ENCODE measurements at regions not wholly inside any gene's neighbourhood (a gene's known extent, or its start where the extent isn't known, plus 50 kb on each side); places are given as distances from the start of the nearest gene placed in this dataset.

DNA sequence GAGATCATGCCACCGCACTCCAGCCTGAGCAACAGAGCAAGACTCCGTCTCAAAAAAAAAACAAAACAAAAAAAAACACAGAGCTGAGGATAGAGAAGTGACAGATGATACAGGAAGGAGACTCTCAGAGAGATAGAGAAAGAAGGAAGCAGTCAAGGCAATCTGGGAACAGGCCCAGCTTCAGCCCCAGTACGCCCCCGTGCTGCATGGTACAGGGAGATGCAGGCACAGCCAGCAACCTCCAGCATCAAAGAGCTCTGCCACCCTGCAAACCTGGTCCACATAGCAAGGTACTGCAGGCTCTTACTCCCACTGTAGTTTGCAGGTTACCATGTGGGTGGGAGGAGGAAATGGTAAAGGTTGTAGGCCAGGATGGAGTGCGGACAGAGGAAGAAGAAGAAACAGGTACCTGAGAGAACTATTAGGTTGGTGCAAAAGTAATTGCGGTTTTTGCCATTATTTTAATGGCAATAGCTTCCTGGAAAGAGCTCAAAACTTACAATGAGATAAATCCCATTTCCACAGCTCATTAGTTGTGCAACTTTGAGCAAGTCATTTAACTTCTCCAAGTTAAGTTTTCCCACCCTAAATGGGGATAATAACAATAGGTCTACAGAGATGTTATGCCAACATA is 253.0 kb downstream of the ARRDC4 start:
- Histone ChIP-seq H3K27me3 (no peaks in the 10 kb centered on the region), H3K27ac (no peak overlapping the region), H3K36me3 (no peaks in the 10 kb centered on the region), H3K4me3 (no peak overlapping the region), H3K9me3 (no peaks in the 10 kb centered on the region), H3K4me1 (no peaks in the 10 kb centered on the region)
- no peak for DNase-seq
- no peak for TF ChIP-seq POLR2A (IDR thresholded peaks at IDR 0.05)
- TF ChIP-seq POLR2AphosphoS5 (IDR thresholded peaks at IDR 0.05) = no peak
- TF ChIP-seq, protein P1, sequence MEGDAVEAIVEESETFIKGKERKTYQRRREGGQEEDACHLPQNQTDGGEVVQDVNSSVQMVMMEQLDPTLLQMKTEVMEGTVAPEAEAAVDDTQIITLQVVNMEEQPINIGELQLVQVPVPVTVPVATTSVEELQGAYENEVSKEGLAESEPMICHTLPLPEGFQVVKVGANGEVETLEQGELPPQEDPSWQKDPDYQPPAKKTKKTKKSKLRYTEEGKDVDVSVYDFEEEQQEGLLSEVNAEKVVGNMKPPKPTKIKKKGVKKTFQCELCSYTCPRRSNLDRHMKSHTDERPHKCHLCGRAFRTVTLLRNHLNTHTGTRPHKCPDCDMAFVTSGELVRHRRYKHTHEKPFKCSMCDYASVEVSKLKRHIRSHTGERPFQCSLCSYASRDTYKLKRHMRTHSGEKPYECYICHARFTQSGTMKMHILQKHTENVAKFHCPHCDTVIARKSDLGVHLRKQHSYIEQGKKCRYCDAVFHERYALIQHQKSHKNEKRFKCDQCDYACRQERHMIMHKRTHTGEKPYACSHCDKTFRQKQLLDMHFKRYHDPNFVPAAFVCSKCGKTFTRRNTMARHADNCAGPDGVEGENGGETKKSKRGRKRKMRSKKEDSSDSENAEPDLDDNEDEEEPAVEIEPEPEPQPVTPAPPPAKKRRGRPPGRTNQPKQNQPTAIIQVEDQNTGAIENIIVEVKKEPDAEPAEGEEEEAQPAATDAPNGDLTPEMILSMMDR (IDR thresholded peaks at IDR 0.05) = no peak
- no peak for TF ChIP-seq EP300 (IDR thresholded peaks at IDR 0.05)
- intact Hi-C loops (cut with DNase I) = no loop called here
- 86 to 87% methylated on average over 6 of the region's 6 CpGs for WGBS, 2 donors

DNA sequence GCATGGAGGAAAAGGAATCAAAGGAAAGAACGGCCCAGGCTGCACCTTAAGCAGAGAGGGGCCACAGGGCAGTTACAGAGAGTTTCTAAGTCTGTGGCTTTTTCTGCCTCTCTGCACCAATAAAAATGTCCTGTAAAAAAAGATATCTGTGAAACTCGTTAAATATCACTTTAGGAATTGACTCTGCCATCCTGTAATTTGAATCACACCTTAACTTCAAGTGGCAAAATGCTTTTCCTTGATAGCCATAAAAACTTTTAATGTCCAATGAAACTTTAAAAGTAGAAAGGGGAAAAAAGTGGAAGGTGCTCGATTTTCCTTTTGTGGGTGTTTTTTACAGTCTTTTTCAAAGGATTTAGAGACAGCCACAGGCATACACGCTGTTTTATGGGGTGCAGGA is 255.7 kb downstream of the ARRDC4 start:
- Histone ChIP-seq H3K9me3 (no peaks in the 10 kb centered on the region), H3K27me3 (no peaks in the 10 kb centered on the region), H3K36me3 (no peaks in the 10 kb centered on the region), H3K4me1 (no peaks in the 10 kb centered on the region), H3K4me3 (no peak overlapping the region), H3K27ac (no peak overlapping the region)
- TF ChIP-seq EP300 (IDR thresholded peaks at IDR 0.05) = no peak
- TF ChIP-seq, protein P1 (IDR thresholded peaks at IDR 0.05) = no peak
- no peak for TF ChIP-seq POLR2A (IDR thresholded peaks at IDR 0.05)
- no peak for TF ChIP-seq POLR2AphosphoS5 (IDR thresholded peaks at IDR 0.05)
- 18 to 42% methylated on average over 4 of the region's 4 CpGs for WGBS, 2 donors
- intact Hi-C loops (cut with DNase I) = no loop called here
- no peak for DNase-seq

DNA sequence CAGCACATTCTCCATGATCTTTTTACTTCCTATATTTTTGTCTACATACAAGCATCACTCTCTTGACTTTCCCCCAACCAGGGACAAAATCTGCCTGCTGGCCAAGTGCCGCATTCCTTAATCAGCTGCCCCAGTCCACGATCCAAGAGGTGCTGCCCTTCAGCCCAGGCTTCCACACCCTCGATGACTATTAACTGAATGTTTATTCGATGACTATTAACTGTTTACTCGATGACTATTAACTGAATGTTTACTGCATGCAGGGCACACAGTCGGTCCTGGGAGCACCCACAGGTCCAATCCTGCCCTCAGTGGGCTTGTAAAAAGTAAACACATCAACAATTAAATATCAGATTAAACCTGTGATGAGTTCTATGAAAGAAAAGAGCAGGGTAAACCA is 256.9 kb downstream of the ARRDC4 start:
- intact Hi-C loops (cut with DNase I) = no loop called here
- H3K4me1 ChIP-seq = no peaks in the 10 kb centered on the region

DNA sequence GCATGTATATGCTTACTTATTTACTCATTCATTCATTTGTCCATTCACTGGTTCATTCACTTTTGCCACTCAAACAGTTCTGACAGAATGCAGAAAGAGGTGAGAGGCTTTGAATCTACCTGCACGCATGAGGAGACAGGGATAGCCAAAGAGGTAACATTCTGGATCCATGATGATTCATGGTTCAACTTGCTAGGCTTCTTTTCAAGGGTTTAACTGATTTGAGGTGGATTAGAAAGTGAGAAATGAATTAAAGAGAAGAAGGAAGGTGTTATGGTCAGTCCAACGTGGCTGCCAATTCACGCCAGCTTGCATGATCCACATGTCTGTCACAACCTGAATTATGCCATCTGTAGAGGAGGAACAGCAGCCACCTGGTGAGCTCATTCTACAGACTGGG is 260.6 kb downstream of the ARRDC4 start:
- WGBS, 2 donors = 71 to 84% methylated on average over 3 of the region's 3 CpGs
- no peak for TF ChIP-seq POLR2A (IDR thresholded peaks at IDR 0.05)
- TF ChIP-seq, protein P1 (IDR thresholded peaks at IDR 0.05) = no peak
- Histone ChIP-seq H3K36me3 (no peaks in the 10 kb centered on the region), H3K4me1 (no peaks in the 10 kb centered on the region), H3K9me3 (no peaks in the 10 kb centered on the region), H3K27me3 (no peaks in the 10 kb centered on the region), H3K27ac (no peak overlapping the region), H3K4me3 (no peak overlapping the region)
- intact Hi-C loops (cut with DNase I) = no loop called here
- DNase-seq = no peak

More for the DNA sequence above, 256.9 kb downstream of the ARRDC4 start:
- H3K27ac ChIP-seq = no peak overlapping the region
- no peaks in the 10 kb centered on the region for H3K36me3 ChIP-seq
- H3K4me3 ChIP-seq = no peak overlapping the region
- no peak for DNase-seq
- H3K9me3 ChIP-seq = no peaks in the 10 kb centered on the region
- 75 to 77% methylated on average over 6 of the region's 6 CpGs for WGBS, 2 donors
- H3K27me3 ChIP-seq = no peaks in the 10 kb centered on the region
- TF ChIP-seq POLR2A (IDR thresholded peaks at IDR 0.05) (no peak), POLR2AphosphoS5 (IDR thresholded peaks at IDR 0.05) (no peak), EP300 (IDR thresholded peaks at IDR 0.05) (no peak)
- TF ChIP-seq, protein P1 (IDR thresholded peaks at IDR 0.05) = no peak

DNA sequence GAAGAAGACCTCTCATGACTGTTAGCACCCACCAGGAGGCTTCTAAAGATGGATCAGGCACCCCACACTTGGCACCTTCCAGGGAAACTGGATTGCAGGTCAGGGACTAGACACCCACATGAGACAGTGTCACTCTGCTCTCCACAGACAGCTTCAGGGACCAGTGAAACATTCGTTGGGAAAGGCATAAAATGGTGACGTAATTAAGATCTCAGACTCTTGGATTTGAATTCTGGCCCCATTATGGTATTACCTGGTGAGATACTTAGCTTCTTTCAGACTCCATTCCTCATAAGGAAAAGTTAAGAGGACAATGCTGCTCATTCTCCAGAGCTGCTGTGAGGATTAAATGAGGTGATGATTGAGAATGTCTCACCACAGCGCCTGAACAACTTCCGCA is 261.1 kb downstream of the ARRDC4 start:
- Histone ChIP-seq H3K36me3 (no peaks in the 10 kb centered on the region), H3K4me3 (no peak overlapping the region), H3K9me3 (no peaks in the 10 kb centered on the region), H3K27me3 (no peaks in the 10 kb centered on the region), H3K4me1 (no peaks in the 10 kb centered on the region), H3K27ac (no peak overlapping the region)
- intact Hi-C loops (cut with DNase I) = no loop called here
- WGBS, 2 donors = 75 to 90% methylated on average over 4 of the region's 4 CpGs
- no peak for DNase-seq
- TF ChIP-seq POLR2AphosphoS5 (IDR thresholded peaks at IDR 0.05) = no peak
- TF ChIP-seq, protein P1 (IDR thresholded peaks at IDR 0.05) = no peak
- no peak for TF ChIP-seq EP300 (IDR thresholded peaks at IDR 0.05)
- no peak for TF ChIP-seq POLR2A (IDR thresholded peaks at IDR 0.05)

All from sigmoid colon (tissue), 6 donors.